Nephron (organoid): ENCODE measurements at regions not wholly inside any gene's neighbourhood (a gene's known extent, or its start where the extent isn't known, plus 50 kb on each side); places are given as distances from the start of the nearest gene placed in this dataset.

Experiments used
- H3K27ac Mint-ChIP-seq, 3 experiments: 2 replicates each; pipeline ENCODE4 v1.8.0; 2020; ENCODE audit warnings: mixed read lengths in 3 of 3, mild to moderate bottlenecking in 2 of 3, moderate library complexity in 1 of 3
- H3K27me3 Mint-ChIP-seq: 2 replicates; pipeline ENCODE4 v1.8.0; 2021; ENCODE audit warnings: low read depth, mild to moderate bottlenecking, moderate library complexity, mixed read lengths
- H3K36me3 Mint-ChIP-seq: 2 replicates; pipeline ENCODE4 v1.8.0; 2020; ENCODE audit warnings: low read depth, mixed read lengths
- H3K4me1 Mint-ChIP-seq: 2 replicates; pipeline ENCODE4 v1.8.0; 2020; ENCODE audit warnings: mixed read lengths
- H3K4me3 Mint-ChIP-seq, 3 experiments: 2 replicates each; pipeline ENCODE4 v1.8.0; 2020; ENCODE audit warnings: mild to moderate bottlenecking in 3 of 3, mixed read lengths in 3 of 3, moderate library complexity in 2 of 3
- H3K9me3 Mint-ChIP-seq: 2 replicates; pipeline ENCODE4 v1.8.0; 2020; ENCODE audit warnings: mixed read lengths
- CTCF ChIP-seq, 3 experiments: fragments of 200-600 bp; sonication (generic); IDR thresholded peaks; one replicate each; pipeline ENCODE4 v1.5.0; 2021; ENCODE audit warnings: antibody characterized with exemption in 3 of 3; ENCODE audit not compliant: unreplicated experiment in 3 of 3

- H3K27ac Mint-ChIP-seq: no peak overlapping the region
- H3K9me3 Mint-ChIP-seq: no peaks in the 10 kb centered on the region
- no peak for TF ChIP-seq CTCF (IDR thresholded peaks at IDR 0.05; ENCODE audit: unreplicated experiment in 3 of 3)
- H3K4me3 Mint-ChIP-seq: no peak overlapping the region
- H3K4me1 Mint-ChIP-seq: no peaks in the 10 kb centered on the region
- no peaks in the 10 kb centered on the region for H3K36me3 Mint-ChIP-seq
- H3K27me3 Mint-ChIP-seq: no peaks in the 10 kb centered on the region
Observed at GRCh38 chr4:14234307-14234706, 606.8 kb upstream of the BOD1L1 start.

- H3K4me1 Mint-ChIP-seq: no peaks in the 10 kb centered on the region
- no peaks in the 10 kb centered on the region for H3K9me3 Mint-ChIP-seq
- H3K27ac Mint-ChIP-seq: no peak overlapping the region
- TF ChIP-seq CTCF (IDR thresholded peaks at IDR 0.05; ENCODE audit: unreplicated experiment in 3 of 3): no peak
- H3K36me3 Mint-ChIP-seq: no peaks in the 10 kb centered on the region
- no peaks in the 10 kb centered on the region for H3K27me3 Mint-ChIP-seq
- no peak overlapping the region for H3K4me3 Mint-ChIP-seq
Observed at GRCh38 chr4:14236359-14236758, 608.8 kb upstream of the BOD1L1 start.

GRCh38 chr4:14237911-14238310 is 610.4 kb upstream of the BOD1L1 start:
- Mint-ChIP-seq H3K4me1 (no peaks in the 10 kb centered on the region), H3K27ac (no peak overlapping the region), H3K36me3 (no peaks in the 10 kb centered on the region), H3K27me3 (no peaks in the 10 kb centered on the region), H3K9me3 (no peaks in the 10 kb centered on the region), H3K4me3 (no peak overlapping the region)
- TF ChIP-seq CTCF (IDR thresholded peaks at IDR 0.05; ENCODE audit: unreplicated experiment in 3 of 3): no peak

GRCh38 chr4:14241574-14241973 is 614.0 kb upstream of the BOD1L1 start:
- Mint-ChIP-seq H3K9me3 (no peaks in the 10 kb centered on the region), H3K27me3 (no peaks in the 10 kb centered on the region), H3K4me3 (no peak overlapping the region), H3K27ac (no peak overlapping the region), H3K36me3 (no peaks in the 10 kb centered on the region), H3K4me1 (no peaks in the 10 kb centered on the region)
- no peak for TF ChIP-seq CTCF (IDR thresholded peaks at IDR 0.05; ENCODE audit: unreplicated experiment in 3 of 3)

- H3K9me3 Mint-ChIP-seq: no peaks in the 10 kb centered on the region
- no peak for TF ChIP-seq CTCF (IDR thresholded peaks at IDR 0.05; ENCODE audit: unreplicated experiment in 3 of 3)
- H3K4me1 Mint-ChIP-seq: no peaks in the 10 kb centered on the region
- no peak overlapping the region for H3K4me3 Mint-ChIP-seq
- no peak overlapping the region for H3K27ac Mint-ChIP-seq
- H3K36me3 Mint-ChIP-seq: no peaks in the 10 kb centered on the region
- H3K27me3 Mint-ChIP-seq: no peaks in the 10 kb centered on the region
Observed at GRCh38 chr4:14247767-14248166, 620.2 kb upstream of the BOD1L1 start.

- no peak overlapping the region for H3K4me3 Mint-ChIP-seq
- no peak for TF ChIP-seq CTCF (IDR thresholded peaks at IDR 0.05; ENCODE audit: unreplicated experiment in 3 of 3)
- H3K9me3 Mint-ChIP-seq: no peaks in the 10 kb centered on the region
- no peaks in the 10 kb centered on the region for H3K36me3 Mint-ChIP-seq
- H3K27ac Mint-ChIP-seq: no peak overlapping the region
- no peaks in the 10 kb centered on the region for H3K27me3 Mint-ChIP-seq
- H3K4me1 Mint-ChIP-seq: no peaks in the 10 kb centered on the region
Observed at GRCh38 chr4:14249226-14249625, 621.7 kb upstream of the BOD1L1 start.
